B cell (primary cell): ENCODE measurements at regions not wholly inside any gene's neighbourhood (a gene's known extent, or its start where the extent isn't known, plus 50 kb on each side); places are given as distances from the start of the nearest gene placed in this dataset.

Experiments used
- ATAC-seq: fragments of 200-7000 bp; cut with Tn5 transposase; one replicate; pipeline ENCODE4 v1.10.0; 2021; ENCODE audit warnings: low read depth, mild to moderate bottlenecking, moderate number of reproducible peaks, moderate library complexity
- CTCF ChIA-PET: fragments of 350-600 bp; sonication (Branson Sonifier 250); formaldehyde crosslinking; loops from one replicate; lab custom pipeline; 2021; ENCODE audit warnings: antibody characterized with exemption, inconsistent platforms; lab: Charles Lee
- POLR2A ChIA-PET: fragments of 350-600 bp; sonication (Branson Sonifier 250); formaldehyde crosslinking; loops from one replicate; lab custom pipeline; 2021; ENCODE audit warnings: antibody characterized with exemption; lab: Charles Lee
- DNase-seq: peaks from one replicate; pipeline ENCODE4 v3.0.0; 2013
- H2AFZ ChIP-seq: 2 replicates; pipeline ENCODE4 v1.6.1; 2012; ENCODE audit warnings: mild to moderate bottlenecking, low read depth, low read length; ENCODE audit not compliant: insufficient read depth, poor library complexity, severe bottlenecking
- H3K27ac ChIP-seq, 2 donors: 1 replicate in 1 of 2; 2 replicates in 1 of 2; pipeline ENCODE4 v1.5.1; 2012 to 2013; ENCODE audit warnings: low read length in 2 of 2, mild to moderate bottlenecking in 2 of 2, moderate library complexity in 1 of 2
- H3K27me3 ChIP-seq, 4 experiments: fragments of 200-600 bp in 1 of 4; sonication (generic) in 1 of 4; replicated peaks in 1 of 4; 1 replicate in 2 of 4; 2 replicates in 2 of 4; pipeline versions ENCODE4 v1.6.1 to v1.7.0; 2013 to 2016; ENCODE audit warnings: low read length in 3 of 4, mild to moderate bottlenecking in 2 of 4, mixed read lengths in 1 of 4, moderate library complexity in 1 of 4; ENCODE audit not compliant: insufficient read depth in 4 of 4, control insufficient read depth in 3 of 4; ENCODE audit errors: control extremely low read depth in 1 of 4
- H3K36me3 ChIP-seq, 2 experiments: replicated peaks in 1 of 2; 1 replicate in 1 of 2; 2 replicates in 1 of 2; pipeline versions ENCODE4 v1.6.1 to v1.7.1; 2013; ENCODE audit warnings: low read length in 1 of 2; ENCODE audit not compliant: insufficient read depth in 2 of 2, control insufficient read depth in 1 of 2; ENCODE audit errors: control extremely low read depth in 1 of 2, extremely low read depth in 1 of 2
- H3K4me1 ChIP-seq, 2 donors: fragments of 200-600 bp in 1 of 2; sonication (generic) in 1 of 2; 1 replicate in 1 of 2; 2 replicates in 1 of 2; pipeline versions ENCODE4 v1.5.1 to v1.6.1; 2013 to 2017; ENCODE audit warnings: low read length in 2 of 2; ENCODE audit not compliant: control insufficient read depth in 2 of 2, insufficient read depth in 2 of 2
- H3K4me2 ChIP-seq: replicated peaks from 2 replicates; pipeline ENCODE3; 2012; ENCODE audit warnings: mild to moderate bottlenecking, low read depth, low read length; ENCODE audit not compliant: poor library complexity, severe bottlenecking
- H3K4me3 ChIP-seq, 5 experiments: fragments of 200-600 bp in 1 of 5; sonication (generic) in 1 of 5; 1 replicate in 3 of 5; 2 replicates in 2 of 5; pipeline versions ENCODE4 v1.5.1 to v1.7.0; 2011 to 2016; ENCODE audit warnings: low read length in 4 of 5, mild to moderate bottlenecking in 4 of 5, low read depth in 2 of 5, control low read depth in 1 of 5, moderate library complexity in 1 of 5; ENCODE audit not compliant: insufficient read depth in 1 of 5; ENCODE audit errors: control extremely low read depth in 1 of 5, extremely low read depth in 1 of 5
- H3K79me2 ChIP-seq: fragments of 200-600 bp; sonication (generic); one replicate; pipeline ENCODE4 v1.6.0; 2016; ENCODE audit warnings: low read length; ENCODE audit not compliant: control insufficient read depth, insufficient read depth
- H3K9ac ChIP-seq: fragments of 200-600 bp; sonication (generic); 2 replicates; pipeline ENCODE4 v1.6.1; 2017; ENCODE audit warnings: mild to moderate bottlenecking, low read length, moderate library complexity
- H3K9me3 ChIP-seq, 3 donors: one replicate each; pipeline versions ENCODE4 v1.6.1 to v1.7.1; 2013; ENCODE audit warnings: low read length in 2 of 3; ENCODE audit not compliant: control insufficient read depth in 2 of 3, insufficient read depth in 1 of 3; ENCODE audit errors: control extremely low read depth in 1 of 3
- H4K20me1 ChIP-seq: 2 replicates; pipeline ENCODE4 v1.6.0; 2012; ENCODE audit warnings: mild to moderate bottlenecking, low read length; ENCODE audit not compliant: insufficient read depth, control insufficient read depth, poor library complexity, severe bottlenecking
- H3K27ac Mint-ChIP-seq: one replicate; pipeline ENCODE4 v1.8.0; 2021; ENCODE audit warnings: mixed read lengths
- H3K27me3 Mint-ChIP-seq: one replicate; pipeline ENCODE4 v1.8.0; 2021; ENCODE audit warnings: mixed read lengths
- H3K4me1 Mint-ChIP-seq: one replicate; pipeline ENCODE4 v1.8.0; 2021; ENCODE audit warnings: mixed read lengths
- H3K4me3 Mint-ChIP-seq: one replicate; pipeline ENCODE4 v1.8.0; 2021; ENCODE audit warnings: mixed read lengths
- H3K9me3 Mint-ChIP-seq: one replicate; pipeline ENCODE4 v1.8.0; 2022; ENCODE audit warnings: mixed read lengths; ENCODE audit not compliant: insufficient read depth
- CTCF ChIP-seq: fragments of 200-600 bp; IDR thresholded peaks from one replicate; pipeline ENCODE4 v1.8.0; 2022; ENCODE audit warnings: antibody characterized with exemption, mild to moderate bottlenecking
- EZH2 ChIP-seq: IDR thresholded peaks from 2 replicates; pipeline ENCODE4 v1.6.1; 2012; ENCODE audit warnings: borderline replicate concordance, low read depth, mild to moderate bottlenecking, moderate library complexity, low read length; ENCODE audit not compliant: insufficient read depth, poor library complexity, severe bottlenecking
- WGBS: methylation state at CpG from one replicate; pipeline ENCODE4 v1.1.5; 2013; ENCODE audit warnings: missing lambda C conversion rate; ENCODE audit not compliant: insufficient coverage; 5-methylcytosine and 5-hydroxymethylcytosine counted together
- intact Hi-C: fragments of 100-400 bp; cut with micrococcal nuclease; formaldehyde crosslinking; loops from one replicate; pipeline ENCODE4 v1.10.0; 2022

DNA sequence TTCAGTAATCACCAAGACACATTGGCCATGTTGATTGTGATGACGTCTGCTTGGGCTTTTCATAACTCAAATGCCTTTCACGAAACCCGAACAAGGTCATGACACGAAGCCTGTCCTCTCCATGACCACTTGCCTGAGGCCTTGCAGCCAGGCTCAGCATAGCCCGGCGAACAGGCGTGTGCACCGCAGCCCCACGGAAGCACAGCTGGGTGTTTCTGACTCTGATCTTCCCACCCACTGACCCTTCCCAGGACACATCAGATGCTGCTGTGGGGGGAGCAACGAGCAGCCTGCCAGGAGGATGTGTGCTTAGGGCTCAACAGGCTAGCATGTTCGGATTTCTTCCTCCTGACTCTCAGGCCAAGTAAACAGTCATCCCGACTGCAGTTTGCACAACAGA is 369.4 kb upstream of the SALL3 start:
- no peak overlapping the region for H3K4me2 ChIP-seq
- H3K27ac ChIP-seq, result no peak overlapping the region
- H3K9ac ChIP-seq, result no peak overlapping the region
- CTCF ChIA-PET, result no interaction called here
- H3K4me1 ChIP-seq, result no peaks in the 10 kb centered on the region
- no peaks in the 10 kb centered on the region for H3K27me3 Mint-ChIP-seq
- H3K79me2 ChIP-seq, result no peaks in the 10 kb centered on the region
- H3K27me3 ChIP-seq, result no peaks in the 10 kb centered on the region
- peaks cover 0 to 37% (median 0%) of the 10 kb centered on the region in 3 donors for H3K9me3 ChIP-seq
- H4K20me1 ChIP-seq, result no peaks in the 10 kb centered on the region
- no peak for DNase-seq
- ATAC-seq, result no peak
- H3K4me3 Mint-ChIP-seq, result no peak overlapping the region
- POLR2A ChIA-PET, result no interaction called here
- H3K36me3 ChIP-seq, result no peaks in the 10 kb centered on the region
- H3K27ac Mint-ChIP-seq, result no peak overlapping the region
- intact Hi-C loops, result no loop called here
- H3K9me3 Mint-ChIP-seq, result peaks cover 6% of the 10 kb centered on the region
- 89% methylated on average over 12 of the region's 12 CpGs for WGBS
- no peak overlapping the region for H3K4me3 ChIP-seq
- no peak overlapping the region for H2AFZ ChIP-seq
- no peaks in the 10 kb centered on the region for H3K4me1 Mint-ChIP-seq
- TF ChIP-seq CTCF (no peak), EZH2 (no peak)

DNA sequence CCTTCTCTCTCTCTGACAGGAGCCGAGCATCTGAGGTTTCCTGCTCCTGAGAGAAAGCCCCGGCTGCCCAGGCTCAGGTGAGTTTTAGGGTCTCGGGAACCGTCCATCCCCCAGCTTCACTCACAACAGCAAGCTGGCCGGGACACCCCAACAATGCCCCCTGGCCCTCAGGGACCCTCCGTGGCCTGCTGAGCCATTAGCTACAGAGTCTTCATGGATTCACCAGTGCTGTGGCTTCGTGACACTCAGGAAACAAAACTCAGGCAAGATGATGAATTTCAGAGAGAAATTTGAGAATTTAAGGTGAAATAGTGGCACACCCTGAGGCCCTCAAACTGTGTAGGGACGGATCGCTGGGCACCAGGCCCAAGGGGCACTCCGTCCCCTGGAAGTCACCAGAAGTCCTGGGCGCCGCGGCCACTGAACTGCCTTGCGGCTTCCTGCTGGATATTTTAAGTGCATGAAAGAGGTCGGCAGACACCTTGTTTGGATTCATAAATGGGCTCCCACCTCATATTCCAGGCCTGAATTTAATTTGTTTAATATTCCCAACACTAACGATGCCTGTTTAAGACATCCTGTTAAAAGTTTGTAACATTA is 368.3 kb upstream of the SALL3 start:
- CTCF ChIA-PET, result no interaction called here
- no peak overlapping the region for H3K4me3 ChIP-seq
- no peaks in the 10 kb centered on the region for H3K27me3 ChIP-seq
- POLR2A ChIA-PET, result no interaction called here
- H4K20me1 ChIP-seq, result no peaks in the 10 kb centered on the region
- H3K4me1 ChIP-seq, result no peaks in the 10 kb centered on the region
- TF ChIP-seq CTCF (no peak), EZH2 (no peak)
- ATAC-seq, result no peak
- no peaks in the 10 kb centered on the region for H3K4me1 Mint-ChIP-seq
- no peaks in the 10 kb centered on the region for H3K27me3 Mint-ChIP-seq
- H3K9ac ChIP-seq, result no peak overlapping the region
- H3K9me3 Mint-ChIP-seq, result peaks cover 7% of the 10 kb centered on the region
- H3K4me3 Mint-ChIP-seq, result no peak overlapping the region
- intact Hi-C loops, result no loop called here
- no peak overlapping the region for H3K27ac Mint-ChIP-seq
- DNase-seq, result no peak
- no peaks in the 10 kb centered on the region for H3K79me2 ChIP-seq
- no peak overlapping the region for H3K27ac ChIP-seq
- H3K9me3 ChIP-seq, result peaks cover 0 to 27% (median 0%) of the 10 kb centered on the region in 3 donors
- H2AFZ ChIP-seq, result no peak overlapping the region
- no peaks in the 10 kb centered on the region for H3K36me3 ChIP-seq
- H3K4me2 ChIP-seq, result no peak overlapping the region
- WGBS, result 76% methylated on average over 11 of the region's 16 CpGs
